Muscle of back (tissue), 3 donors: ENCODE measurements at regions not wholly inside any gene's neighbourhood (a gene's known extent, or its start where the extent isn't known, plus 50 kb on each side); places are given as distances from the start of the nearest gene placed in this dataset.
"Not testable (repeated sequence)": the region's sequence is repeated elsewhere in the genome, so short reads cannot be mapped to it uniquely, and the experiment has no call there.

Experiments
- DNase-seq, 3 donors: peaks; one replicate each; pipeline versions ENCODE4 v3.0.0 to v3.0.0-alpha.2; 2013

- DNase-seq, result no peak
These were observed 79.5 kb upstream of the PICALM start for GRCh38 chr11:86148345-86148747.

GRCh38 chr11:86147004-86147403 is 78.1 kb upstream of the PICALM start:
- DNase-seq, result no peak

- DNase-seq, result no peak
These were observed 76.7 kb upstream of the PICALM start for GRCh38 chr11:86145439-86146156.

GRCh38 chr11:86144846-86145245 is 76.0 kb upstream of the PICALM start:
- no peak for DNase-seq

DNA sequence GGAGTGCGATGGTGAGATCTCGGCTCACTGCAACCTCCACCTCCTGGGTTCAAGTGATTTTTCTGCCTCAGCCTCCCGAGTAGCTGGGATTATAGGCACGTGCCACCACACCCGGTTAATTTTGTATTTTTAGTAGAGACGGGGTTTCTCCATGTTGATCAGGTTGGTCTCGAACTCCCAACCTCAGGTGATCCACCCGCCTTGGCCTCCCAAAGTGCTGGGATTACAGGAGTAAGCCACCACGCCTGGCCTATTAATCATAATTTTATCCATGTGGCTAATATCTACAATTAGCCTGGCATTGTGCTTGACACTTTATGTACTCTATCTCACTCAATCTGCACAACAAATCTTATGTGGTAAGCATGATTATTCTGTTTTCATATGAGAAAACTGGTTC is 75.2 kb upstream of the PICALM start:
- not testable (repeated sequence) for DNase-seq

DNA sequence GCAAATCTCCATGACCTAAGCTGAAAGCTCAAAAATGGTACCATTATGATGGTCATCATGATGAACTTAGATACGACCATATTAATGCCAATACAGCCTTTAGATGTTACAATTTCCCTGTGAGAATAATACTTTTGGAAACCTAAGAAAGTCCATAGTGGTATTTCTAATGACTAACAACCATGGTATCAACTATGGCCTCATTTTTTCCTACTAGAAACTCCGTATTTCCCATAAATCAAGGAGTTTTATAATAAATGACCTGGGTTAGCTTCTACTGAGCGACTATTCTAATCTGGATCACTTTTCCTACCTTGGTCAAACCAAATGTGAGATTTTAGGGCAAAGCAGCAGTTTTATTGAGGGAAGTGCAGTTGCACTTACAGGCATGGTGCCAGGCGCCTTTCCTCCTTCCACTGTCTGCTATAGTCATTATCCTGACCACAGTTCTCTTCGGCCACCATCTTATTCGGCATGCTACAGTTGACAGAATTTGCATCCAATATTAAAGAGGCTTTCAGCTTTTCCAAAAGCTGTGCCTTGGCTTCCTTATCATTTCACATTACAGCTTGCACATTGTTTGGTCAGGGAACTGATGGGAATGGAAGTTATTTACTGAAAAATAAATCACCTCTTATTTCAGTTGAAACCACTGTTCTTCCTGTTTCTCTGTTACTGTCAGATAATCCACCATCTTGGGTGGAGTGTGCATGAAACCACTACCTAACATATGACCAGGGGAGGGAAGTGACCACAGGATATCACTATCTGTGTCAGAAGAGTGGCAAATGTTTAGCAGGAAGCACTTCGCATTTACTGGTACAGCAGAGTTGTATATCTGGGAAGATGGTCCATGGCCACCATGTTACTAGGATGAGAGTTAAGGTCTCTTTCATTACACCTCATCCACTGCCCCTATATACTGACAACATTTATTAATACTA is 74.5 kb upstream of the PICALM start:
- DNase-seq, result peak in 1 of 3 donors; percentile 30

GRCh38 chr11:86142170-86142569 is 73.3 kb upstream of the PICALM start:
- no peak for DNase-seq

- no peak for DNase-seq
These were observed 72.8 kb upstream of the PICALM start for GRCh38 chr11:86141727-86142126.

DNA sequence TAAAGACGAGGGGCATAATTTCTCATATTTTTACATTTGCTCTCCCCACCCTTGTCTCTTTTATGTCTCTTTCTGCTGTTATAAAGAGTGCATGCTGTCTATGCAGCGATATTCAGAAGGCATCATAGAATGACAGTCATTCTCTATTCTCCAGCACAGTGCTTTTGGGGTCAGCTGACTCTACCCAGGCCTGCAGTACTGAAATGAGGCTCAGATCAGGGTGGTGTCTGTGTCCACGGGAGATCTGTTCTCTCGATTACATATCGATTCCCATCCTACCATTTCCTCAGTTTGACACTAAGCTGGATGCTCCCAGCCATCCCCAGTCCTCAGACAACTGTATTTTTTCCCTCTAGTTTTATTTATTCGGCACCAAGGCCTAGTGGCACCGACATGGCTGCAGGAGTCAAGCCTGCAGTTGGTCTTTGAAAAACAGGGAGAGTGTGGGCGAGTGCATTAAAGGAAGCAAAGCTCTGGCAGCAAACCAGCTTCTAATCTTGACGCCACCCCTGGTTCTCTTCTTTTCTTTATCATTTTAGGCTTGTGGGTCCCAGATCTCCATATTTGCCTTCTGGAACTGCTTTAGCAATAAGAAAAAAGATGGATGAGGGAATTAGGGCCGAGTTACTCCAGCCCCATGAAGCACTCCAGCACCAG is 71.6 kb upstream of the PICALM start:
- DNase-seq, result no peak

DNA sequence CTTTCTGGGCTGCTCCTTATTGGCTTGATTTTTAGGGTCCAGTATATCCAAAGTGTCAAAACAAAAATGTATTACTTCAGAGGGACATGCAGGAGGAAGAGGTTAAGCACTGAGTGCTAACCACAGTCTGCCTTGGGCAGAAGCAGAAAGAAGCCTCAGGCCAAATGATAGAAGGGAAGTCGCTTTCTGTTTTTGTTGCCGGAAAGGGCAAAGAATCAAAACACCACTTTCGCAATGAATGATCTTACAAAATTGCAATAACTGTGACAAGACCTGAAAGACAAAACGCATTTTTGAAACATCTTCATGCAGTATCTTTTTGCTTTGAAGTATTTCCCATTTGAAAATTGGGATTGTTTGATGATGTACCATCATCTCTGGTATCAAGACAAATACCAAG is 70.1 kb upstream of the PICALM start:
- no peak for DNase-seq

DNA sequence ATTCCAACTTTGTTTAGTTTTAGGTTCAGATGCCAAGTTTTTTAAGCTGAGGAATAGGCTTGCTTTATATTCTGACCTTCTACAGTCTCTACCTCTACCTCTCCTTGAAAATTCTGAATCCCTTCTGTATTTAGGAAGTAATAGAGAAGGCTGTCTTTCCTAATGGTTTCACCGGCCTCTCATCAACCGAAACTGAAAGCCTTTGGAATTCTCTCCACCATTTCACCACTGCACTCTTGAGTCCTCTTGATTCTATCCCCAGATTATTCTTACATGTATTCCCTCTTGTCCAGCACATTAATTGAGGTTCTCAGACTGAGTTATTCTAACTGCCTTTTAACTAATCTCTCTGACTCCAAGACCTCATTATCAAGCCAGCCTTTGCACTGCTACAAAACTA is 67.7 kb upstream of the PICALM start:
- DNase-seq, result no peak

- no peak for DNase-seq
These were observed 66.4 kb upstream of the PICALM start for GRCh38 chr11:86135319-86135714.

DNA sequence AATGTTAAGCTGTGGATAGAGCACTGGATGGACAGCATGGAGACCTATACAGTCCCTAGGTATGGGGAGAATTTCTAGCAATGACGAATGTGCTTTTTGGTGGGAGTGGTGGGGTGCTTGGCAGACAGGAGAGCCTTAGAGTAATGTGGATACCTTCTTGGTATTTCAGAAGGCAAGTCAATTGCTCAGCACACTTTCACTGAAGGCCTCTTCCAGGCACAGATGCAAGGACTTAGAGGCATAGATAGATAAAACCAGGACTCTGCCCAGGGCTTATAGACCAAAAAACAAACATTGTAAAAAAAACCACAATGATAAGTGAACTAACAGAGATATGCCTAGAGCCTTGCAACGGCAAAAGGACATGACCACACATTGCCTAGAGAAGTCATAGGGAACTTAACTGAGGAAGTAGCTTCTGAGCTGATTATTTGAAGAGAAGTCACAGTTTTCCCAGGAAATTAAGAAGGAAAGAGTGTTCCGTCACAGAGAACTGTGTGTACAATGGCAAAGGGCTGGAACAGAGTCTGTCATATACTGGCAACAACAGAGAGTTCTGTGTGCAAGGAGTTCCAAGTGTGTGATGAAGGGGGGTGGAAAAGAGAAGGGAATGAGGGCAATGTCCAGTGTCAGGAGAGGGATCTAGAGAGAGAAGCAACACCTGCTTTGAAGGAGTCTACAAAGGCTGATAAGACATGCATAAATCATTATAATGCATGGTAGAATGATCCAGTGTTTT is 65.9 kb upstream of the PICALM start:
- no peak for DNase-seq

DNA sequence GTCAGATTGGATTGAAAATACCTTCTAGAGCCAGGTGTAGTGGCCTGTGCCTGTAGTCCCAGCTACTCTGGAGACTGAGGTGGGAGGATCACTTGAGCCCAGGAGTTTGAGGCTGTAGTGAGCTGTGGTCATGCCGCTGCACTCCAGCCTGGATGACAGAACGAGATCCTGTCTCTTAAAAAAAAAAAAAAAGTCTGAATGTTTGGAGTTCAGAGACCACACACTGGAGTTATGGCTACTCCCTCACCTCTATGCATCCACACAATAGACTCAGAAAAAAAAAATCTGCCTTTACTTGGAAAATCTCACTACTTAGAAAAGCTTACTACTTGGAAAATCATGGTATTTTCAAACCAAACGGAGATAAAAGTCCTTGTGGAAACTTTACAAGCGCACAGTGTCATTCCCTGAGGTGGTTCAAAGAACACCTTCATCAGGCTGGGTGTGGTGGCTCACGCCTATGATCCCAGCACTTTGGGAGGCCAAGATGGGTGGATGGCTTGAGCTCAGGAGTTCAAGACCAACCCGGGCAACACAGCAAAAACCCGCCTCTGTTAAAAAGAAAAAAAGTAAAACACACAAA is 63.9 kb upstream of the PICALM start:
- no peak for DNase-seq

DNA sequence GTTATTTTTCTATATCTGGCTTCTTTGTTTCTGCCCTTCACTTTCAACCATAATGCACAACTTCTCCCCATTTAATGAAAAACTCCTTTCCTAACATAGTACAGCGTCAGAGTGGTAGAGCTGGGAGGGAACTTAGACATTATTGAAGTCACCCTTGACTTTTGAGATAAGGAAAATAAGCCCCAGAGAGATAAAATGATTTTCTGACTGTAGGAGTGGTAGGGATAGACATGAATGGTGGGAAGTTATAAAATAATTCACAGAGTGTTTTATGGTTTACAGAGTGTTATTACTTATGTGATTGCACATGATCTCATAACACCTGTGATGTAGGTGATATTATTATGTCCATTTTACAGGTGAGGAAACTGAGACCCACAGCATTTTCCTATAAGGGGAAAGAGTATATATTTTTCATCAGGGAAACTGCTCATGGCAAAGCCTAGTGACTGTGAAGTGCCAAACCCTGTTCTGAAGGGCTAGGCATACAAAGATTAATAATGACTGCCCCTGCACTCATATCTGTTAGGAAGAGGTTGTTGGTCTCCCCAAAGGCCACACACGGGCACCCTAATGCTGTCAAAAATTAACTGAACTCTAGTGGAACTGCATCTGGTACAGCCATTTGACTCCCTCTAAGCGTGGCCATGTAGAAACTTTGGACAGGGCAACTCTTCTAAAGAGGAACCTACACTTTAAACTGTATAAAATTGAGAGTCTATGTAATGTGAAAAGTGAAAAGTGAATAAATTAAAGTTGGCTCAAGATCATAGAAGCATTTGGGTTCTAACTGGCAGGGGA is 61.1 kb upstream of the PICALM start:
- no peak for DNase-seq

GRCh38 chr11:86128914-86129313 is 60.0 kb upstream of the PICALM start:
- DNase-seq, result no peak

GRCh38 chr11:86126862-86127261 is 58.0 kb upstream of the PICALM start:
- DNase-seq, result no peak

DNA sequence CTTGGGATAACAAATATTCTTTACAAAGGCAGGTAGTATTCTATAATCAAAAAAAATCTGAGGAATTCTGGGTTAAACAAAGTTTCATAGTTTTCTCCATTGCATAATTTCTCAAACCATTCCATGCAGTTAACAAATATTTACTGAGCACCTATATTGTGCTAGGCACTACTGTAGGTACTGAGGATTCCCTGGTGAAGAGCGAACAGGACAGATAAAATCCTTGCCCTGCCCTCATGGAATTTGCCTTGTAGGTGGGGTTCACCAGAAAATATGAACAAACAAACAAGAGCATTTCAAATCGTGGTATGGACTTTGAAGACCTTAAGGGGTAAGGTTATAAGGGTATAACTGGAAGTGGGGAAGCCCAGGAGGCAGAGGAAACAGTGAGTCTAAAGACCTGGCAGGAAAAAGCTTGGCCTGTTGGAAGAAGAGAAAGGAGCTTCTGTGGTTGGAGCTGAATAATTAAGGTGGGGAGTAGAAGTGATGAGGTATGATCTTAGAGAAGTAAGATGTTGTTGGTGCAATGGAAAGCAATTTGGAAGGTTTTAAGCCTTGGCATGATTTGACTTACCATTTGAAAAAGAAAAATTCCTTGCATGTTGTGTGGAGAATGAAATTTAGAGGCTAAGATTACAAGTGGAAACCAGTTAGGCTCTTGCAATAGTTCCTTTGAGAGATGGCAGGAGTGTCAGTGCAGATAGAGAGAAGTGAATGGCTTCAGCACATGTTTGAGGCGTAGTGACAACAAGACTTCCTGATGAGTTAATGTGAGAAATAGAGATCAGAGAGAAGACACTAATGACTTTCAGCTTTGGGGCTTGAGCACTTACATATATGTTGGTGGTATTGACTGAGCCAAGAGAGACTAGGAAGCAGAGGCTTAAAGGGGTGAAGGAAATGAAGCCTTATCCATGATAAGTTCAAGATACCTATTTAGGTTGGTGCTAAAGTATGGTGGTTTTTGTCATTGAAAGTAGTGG is 55.7 kb upstream of the PICALM start:
- no peak for DNase-seq

GRCh38 chr11:86122773-86123172 is 53.9 kb upstream of the PICALM start:
- no peak for DNase-seq
